Cardiac fibroblast (primary cell): ENCODE measurements at regions not wholly inside any gene's neighbourhood (a gene's known extent, or its start where the extent isn't known, plus 50 kb on each side); places are given as distances from the start of the nearest gene placed in this dataset.

ENCODE experiments used
- DNase-seq, 2 donors: peaks; one replicate each; pipeline versions ENCODE4 v3.0.0 to v3.0.0-alpha.2; 2010; ENCODE audit warnings: low read depth in 2 of 2
- H3K4me3 ChIP-seq, 2 donors: replicated peaks in 1 of 2; 1 replicate in 1 of 2; 2 replicates in 1 of 2; pipeline ENCODE4 v1.5.1; 2011; ENCODE audit warnings: low read depth in 2 of 2, low read length in 2 of 2, mild to moderate bottlenecking in 2 of 2, moderate library complexity in 1 of 2
- TF ChIP-seq, protein P1 (sequence below): IDR thresholded peaks from one replicate; pipeline ENCODE4 v1.5.1; 2011; ENCODE audit warnings: low read depth, mild to moderate bottlenecking, low read length, inconsistent platforms

GRCh38 chr22:48923996-48924395, 903.7 kb downstream of the BRD1 start:
- TF ChIP-seq, protein P1, sequence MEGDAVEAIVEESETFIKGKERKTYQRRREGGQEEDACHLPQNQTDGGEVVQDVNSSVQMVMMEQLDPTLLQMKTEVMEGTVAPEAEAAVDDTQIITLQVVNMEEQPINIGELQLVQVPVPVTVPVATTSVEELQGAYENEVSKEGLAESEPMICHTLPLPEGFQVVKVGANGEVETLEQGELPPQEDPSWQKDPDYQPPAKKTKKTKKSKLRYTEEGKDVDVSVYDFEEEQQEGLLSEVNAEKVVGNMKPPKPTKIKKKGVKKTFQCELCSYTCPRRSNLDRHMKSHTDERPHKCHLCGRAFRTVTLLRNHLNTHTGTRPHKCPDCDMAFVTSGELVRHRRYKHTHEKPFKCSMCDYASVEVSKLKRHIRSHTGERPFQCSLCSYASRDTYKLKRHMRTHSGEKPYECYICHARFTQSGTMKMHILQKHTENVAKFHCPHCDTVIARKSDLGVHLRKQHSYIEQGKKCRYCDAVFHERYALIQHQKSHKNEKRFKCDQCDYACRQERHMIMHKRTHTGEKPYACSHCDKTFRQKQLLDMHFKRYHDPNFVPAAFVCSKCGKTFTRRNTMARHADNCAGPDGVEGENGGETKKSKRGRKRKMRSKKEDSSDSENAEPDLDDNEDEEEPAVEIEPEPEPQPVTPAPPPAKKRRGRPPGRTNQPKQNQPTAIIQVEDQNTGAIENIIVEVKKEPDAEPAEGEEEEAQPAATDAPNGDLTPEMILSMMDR = no peak
- no peak for DNase-seq
- no peak overlapping the region for H3K4me3 ChIP-seq

GRCh38 chr22:48923165-48923865, 904.4 kb downstream of the BRD1 start:
- TF ChIP-seq, protein P1 = no peak
- no peak for DNase-seq
- H3K4me3 ChIP-seq = no peak overlapping the region

DNA sequence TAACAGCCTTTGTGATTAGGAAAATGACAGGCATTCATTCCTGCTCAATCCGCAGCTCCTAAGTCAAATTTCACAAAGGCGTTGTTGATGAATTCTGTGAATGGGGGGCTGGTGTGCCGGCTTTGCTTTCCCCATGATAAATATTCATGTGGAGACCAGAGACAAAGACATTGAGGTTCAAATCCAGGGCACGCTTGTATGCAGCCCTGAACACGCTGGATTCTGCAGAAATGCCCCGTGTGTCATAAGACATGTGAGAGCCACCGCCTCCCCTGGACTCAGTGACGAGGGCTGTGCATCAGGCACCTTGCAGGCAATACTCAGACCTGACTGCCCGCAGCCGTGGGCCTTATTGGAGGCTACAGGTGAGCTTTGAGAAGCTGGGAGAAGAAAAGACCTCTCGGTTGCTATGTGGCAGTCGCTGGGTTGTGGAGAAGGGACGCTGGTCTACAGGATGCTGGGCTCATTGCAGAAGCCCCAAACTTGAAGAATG, 906.2 kb downstream of the BRD1 start:
- DNase-seq = no peak

DNA sequence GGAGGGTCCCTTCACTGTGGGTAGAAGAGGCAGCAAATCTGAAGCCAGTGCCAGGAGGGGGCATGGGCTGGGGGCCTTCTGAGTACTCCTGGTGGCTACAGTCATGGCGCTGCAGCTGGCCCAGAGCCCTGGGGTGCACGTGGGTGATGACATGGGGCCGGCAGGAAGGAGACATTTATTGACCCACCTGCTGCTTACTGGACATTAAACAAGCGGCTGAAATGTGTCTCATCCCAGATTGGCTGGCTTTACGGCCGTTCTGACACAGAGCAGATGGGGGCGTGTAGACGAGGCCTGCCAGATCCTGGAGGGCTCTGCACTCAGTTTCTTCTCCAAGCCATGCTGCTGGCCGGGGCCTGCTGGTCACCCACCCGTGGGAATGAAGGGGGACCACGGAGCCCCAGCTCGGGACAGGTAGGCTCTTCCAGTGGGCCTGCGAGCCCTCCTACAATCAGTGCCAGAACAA, 906.9 kb downstream of the BRD1 start:
- TF ChIP-seq, protein P1 = no peak
- DNase-seq = no peak

More for the DNA sequence above, 906.2 kb downstream of the BRD1 start:
- TF ChIP-seq, protein P1 = no peak
- H3K4me3 ChIP-seq = no peak overlapping the region

GRCh38 chr22:48919851-48920589, 907.7 kb downstream of the BRD1 start:
- TF ChIP-seq, protein P1 = no peak
- H3K4me3 ChIP-seq = no peak overlapping the region
- DNase-seq = no peak

More for the DNA sequence above, 906.9 kb downstream of the BRD1 start:
- no peak overlapping the region for H3K4me3 ChIP-seq

DNA sequence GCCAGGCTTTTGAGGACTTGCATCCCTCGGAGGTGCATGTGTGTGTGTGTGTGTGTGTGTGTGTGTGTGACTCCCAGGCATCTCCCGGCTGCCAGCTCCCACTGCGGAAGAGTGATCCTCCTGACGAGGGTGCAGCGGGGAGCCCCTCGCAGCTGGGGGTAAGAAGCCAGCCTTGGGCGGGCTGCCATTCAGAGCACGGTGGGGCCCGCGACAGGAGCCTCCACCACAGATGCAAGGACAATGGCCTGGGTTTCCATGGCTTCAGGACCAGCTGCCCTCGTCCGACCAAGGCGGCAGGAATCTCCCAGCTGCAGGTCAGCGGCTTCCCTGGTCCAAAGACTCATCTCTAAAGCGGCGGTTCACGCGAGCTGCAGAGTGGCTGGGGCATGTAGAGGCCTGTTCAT, 908.5 kb downstream of the BRD1 start:
- no peak for DNase-seq
- no peak overlapping the region for H3K4me3 ChIP-seq
- TF ChIP-seq, protein P1 = no peak
